NCI-H146 treated with DMSO at 0.1 percent for 48 hours (cell line): ENCODE measurements at regions not wholly inside any gene's neighbourhood (a gene's known extent, or its start where the extent isn't known, plus 50 kb on each side); places are given as distances from the start of the nearest gene placed in this dataset.

Experiments
- DNase-seq: peaks from one replicate; lab custom pipeline; 2025; ENCODE audit not compliant: unreplicated experiment; lab: John Stamatoyannopoulos, UW

DNA sequence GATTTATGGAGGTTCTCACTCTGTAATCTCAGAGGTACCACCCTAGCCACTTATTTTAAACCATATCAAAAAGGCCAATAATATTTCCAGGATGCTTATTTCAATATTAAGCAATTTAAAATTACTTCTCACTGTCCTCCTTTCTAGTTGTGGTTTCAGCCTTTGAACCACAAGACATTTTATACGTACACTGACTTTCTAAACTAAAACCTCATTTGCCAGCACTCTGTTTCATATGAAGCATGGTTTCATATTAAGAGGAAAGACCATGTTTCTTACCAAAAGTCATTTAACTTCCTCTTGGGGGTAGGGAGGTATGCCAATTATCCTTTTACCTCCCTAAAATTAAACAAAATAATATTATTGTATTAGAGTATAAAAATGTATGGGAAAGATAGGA, 399.8 kb downstream of the CDH7 start:
- no peak for DNase-seq

DNA sequence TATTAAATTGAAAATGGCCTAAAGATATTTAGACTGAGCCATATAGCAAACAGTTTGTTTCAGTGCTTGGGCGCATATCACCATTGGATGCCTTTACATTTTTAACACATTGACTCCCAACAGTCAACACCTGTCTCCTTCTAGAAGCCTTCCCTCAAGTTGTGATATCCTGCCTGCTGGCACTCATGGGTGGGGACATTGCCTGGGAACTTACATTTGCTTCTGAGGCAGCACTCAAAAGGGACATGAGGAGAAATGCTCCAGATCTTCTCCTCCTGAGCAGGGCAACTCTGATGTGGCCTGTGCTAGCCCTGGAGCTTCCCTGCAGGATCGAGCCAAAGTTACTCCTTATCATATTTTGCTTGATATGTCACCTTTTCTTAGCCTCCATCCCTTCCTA, 392.2 kb downstream of the CDH7 start:
- no peak for DNase-seq

DNA sequence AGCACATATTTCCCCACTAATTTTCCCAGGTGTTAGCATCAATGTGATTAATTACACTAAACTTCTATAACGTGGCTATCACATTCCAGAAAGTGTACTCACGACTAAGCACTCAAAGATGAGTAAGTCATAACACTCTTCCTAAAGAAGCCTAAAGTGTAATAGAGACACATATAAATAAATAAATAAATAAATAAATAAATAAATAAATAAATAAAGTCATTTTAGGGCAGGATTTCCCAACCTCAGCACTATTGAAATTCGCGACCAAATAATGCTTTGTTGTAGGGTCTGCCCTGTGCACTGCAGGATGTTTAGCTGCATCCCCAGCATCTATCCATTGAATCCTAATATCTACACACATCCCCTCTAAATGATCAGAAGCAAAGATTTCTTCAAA, 390.9 kb downstream of the CDH7 start:
- no peak for DNase-seq

DNA sequence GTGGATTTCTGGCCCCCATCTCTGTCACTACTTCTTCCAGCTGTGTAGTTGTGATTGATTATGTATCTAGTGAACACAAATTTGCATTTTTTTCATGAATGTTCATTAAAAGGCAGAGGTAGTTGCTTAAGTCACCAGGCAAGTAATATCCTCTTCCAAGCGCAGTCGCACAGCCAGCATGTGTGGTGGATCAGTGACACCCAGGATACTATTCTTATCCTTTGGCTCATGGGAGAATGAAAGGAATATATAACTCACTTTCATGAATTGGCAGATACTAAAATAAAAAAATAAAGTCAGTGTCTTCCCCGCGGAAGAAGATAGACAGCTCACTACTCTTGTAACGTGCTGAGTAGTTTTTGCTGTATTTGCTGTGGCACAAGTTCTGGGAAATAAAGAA, 387.8 kb downstream of the CDH7 start:
- no peak for DNase-seq

DNA sequence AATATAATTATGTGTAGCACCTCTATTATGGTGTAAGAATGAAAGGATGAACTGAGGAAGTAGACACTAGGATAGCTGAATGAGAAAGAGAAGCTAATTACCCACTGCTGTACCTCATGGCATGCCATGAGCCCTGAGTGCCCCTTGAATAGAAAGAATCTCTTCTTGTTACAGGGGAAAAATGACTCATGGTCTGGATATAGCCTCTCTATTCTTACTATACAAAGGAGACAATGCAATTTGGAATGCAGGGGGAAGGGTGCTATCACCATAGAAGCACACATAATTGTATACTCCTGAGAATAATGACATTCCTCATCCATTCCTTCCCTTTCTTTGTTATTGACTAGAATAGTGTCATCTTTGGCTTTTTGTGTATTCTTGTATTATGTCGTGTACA, 385.2 kb downstream of the CDH7 start:
- peak; percentile 67 for DNase-seq

DNA sequence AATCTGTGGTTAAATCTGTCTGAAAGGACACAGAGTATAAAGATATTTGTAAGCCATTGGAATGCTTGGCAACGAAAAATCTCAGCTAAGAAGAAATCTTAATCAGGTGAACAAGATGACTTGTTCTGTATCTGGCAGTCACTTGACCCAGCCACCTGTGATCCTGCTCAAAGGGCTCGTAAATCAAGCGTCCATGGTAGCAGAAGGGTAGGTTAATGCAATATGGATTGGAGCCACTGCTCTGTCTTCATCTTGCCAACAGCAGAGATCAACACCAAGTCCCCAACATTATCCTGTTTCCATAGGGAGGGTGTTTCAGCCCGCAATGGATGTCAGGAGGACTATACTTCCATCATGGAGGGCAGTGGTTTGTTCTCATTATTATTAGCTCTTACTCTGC, 378.4 kb downstream of the CDH7 start:
- DNase-seq = no peak

DNA sequence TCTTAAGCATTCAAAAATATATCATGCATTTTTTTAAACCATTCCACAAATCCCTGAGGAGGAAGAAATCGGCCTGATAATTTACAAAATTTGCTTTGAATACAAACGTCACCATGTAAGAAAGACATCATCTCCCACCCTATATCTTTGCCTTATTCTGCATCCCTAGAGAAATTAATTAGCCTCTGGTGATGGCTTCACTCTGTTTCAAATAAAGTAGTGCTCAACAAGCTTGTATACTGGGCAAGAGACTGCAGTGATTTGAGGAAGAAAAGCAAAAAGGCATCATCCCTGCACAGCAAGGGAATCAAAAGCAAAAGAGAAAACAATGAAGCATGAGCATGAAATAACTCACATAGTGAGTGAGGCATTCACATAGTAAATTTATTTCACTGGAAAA, 375.5 kb downstream of the CDH7 start:
- no peak for DNase-seq

DNA sequence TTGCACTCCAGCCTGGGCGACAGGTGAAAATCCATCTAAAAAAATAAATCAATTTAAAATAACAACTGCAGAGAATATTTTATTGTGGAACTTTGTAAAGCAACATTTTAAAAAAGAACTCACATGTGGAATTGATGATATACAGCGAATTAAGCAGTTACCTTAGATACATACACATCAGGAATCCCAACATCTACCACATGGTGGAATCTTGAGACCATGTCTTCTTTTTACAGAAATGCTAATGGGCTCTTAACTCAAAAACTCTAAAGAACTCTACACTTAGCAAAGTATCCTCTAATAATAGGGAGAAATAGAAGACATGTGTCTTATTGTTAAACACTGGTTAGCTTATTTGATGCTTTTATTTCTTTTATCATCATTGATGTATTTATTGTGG, 373.6 kb downstream of the CDH7 start:
- no peak for DNase-seq

DNA sequence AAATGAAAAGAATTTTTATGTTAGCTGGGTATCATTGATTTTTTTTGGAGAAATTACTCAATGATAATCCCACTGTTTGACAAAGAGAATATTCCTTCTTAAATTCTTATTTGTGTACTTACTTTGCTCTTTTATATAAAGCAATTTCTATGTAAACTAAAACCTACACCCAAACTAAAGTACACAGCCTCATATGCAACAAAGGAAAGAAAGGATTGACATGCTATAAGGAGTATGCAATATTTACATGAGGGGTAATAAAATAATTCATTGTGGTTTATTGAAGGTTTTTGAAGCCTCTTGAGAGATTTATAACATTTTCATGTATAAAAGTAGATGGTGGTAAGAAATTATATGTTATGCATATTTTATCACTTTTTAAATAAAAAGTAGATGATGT, 368.5 kb downstream of the CDH7 start:
- DNase-seq = no peak

DNA sequence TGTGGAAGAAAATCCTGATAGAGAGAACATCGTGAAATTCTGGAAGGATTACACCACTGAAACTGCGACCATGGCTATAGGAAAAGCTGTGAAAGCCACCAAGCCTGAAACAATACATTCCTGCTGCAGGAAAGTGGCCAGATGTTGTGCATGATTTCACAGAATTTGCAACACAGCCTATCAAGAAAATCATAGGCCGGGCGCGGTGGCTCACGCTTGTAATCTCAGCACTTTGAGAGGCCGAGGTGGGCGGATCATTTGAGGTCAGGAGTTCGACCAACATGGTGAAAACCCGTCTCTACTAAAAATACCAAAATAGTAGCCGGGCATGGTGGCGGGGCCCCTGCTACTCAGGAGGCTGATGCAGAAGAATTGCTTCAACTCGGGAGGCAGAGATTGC, 360.2 kb downstream of the CDH7 start:
- DNase-seq = no peak

DNA sequence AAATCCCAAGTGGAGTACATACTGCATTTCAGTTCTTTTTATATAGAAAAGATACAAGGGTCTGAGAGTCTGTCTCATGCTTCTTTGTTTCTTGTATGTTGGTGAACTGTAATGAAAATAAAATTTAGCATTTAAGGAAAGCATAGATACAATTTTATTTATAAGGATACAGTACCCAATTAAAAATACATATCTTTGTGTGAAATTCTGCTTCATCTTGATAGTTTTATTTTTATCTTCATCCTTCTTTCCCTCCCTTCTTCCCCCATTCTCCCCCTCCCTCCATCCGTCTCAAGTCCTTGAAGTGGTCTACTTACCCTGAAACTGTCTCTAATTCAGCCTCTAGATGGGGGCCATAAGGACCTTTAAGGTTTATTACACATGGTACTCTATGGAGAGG, 359.8 kb downstream of the CDH7 start:
- DNase-seq = no peak

DNA sequence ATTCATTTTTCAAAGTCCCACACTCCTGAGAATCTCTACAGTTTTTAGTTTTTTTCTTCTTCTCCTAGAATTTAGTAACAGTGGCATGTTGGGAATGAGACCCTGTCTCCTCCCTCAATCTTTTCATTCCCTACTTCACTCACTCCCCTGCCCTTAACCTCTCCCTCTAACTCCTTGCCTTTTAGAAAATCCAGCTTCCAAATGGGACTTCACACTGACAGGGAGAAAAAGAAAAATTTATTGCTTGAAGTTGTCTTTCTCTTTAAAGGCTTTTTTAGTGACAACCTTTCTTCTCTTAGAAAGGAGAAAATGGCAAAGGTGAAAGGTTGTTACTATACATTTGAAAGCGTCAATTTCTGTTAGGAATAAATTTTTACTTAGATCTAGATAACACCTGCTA, 359.2 kb downstream of the CDH7 start:
- no peak for DNase-seq

DNA sequence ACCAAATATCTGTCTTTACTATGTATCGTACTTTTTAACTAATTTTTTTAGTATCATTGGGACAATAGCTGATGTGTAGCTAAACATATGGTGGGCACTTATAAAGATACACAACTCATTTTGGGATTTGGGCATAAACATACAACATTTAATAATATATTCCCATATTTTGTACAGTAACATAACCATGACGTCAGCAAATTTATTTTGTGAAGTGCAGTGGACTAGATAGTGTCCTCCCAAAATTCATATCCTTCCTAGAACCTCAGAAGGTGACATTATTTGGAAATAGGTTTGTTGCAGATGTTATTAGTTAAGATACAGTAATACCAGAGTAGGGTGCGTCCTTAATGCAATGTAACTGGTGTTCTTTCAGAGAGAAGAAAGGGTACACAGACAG, 356.7 kb downstream of the CDH7 start:
- no peak for DNase-seq

DNA sequence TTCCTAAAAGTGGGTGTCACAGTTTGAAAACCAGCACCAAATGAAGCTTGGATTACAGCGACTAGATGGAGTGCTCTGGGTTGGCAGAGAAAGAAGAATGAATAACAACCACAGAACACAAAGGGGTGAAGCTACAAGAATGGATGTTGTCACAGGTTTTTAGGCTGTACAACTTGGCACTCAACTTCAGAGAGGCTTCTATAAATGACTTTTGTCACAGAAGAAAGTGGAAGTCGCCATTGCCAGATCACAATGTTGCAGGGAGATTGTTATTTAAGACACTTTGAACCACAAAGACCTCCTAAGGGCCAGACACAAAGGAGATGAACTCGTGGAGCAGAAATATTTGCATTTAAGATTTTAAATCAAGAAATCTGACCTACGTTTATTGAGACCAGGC, 354.2 kb downstream of the CDH7 start:
- DNase-seq = no peak

DNA sequence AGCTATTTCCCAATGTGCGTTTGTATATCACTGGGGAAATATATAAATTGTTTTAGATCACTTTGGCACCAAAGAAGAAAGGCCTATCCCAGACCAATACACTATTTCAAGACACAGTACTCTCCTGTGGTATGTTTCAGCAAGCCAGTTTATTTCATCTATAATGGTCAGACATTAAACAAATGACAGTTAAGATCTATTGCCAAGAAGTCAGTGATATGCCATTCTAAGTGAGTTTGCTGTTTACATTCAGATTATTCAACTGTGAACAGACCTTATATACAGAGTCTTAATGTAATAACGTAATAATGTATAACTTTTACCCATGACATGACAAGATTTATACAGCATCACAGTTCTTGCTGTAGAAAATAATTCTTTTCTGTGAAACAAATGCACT, 352.7 kb downstream of the CDH7 start:
- DNase-seq = no peak

DNA sequence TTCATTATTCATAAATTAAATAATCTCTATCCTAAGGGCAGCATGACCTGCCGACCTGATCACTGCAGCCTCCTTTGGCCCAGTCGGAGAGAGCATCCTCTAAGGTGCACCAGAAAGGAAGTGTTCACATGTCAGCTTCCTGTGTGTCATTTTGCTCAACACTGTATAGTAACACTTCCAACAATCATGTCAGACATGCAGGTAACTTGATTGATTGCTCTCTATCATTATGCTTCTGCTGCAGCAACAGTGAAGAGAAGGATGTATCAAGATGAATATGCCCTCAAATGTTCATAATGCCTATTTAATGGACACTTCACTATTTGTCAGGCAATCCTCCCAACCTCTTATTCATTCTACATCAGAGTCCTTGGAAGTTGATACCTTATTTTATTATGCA, 332.3 kb downstream of the CDH7 start:
- no peak for DNase-seq

DNA sequence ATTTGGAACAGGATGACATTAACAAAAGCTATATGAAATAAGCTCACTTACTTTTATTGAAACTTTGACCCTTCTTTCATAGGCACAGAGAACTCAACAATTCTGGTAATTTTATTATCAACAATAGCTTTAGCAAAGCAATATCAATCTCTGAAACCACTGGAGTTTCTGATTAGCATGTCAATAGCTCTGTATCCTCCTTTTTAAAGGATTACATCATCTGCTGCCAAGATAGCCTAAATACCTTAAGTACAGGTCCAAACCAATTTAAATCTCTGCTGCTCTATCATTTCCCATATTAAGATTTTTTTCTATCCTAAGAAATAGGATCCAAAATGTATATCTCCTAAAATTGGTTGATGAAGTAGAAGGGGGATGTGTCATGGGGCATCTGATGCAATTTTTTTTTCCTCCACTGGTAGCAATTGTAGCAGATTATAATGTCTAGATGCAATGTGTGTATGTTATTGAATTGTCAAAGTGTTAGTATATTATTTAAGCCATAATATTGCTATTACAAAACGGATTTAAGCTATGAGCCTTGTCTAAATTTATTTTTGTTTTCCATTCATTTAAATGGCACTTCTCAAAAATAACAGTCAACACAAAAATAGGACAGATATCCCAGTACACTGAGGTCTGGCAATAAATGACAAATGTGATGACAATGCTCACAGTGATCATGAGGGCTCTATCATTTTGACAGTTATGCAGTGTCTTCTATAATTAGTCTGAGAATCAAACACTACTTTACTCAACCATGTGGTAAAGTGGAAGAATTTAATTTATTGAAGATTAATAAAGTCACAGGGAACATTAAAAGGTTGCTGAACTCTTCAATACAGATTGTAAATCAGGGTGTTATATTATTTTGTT, 328.4 kb downstream of the CDH7 start:
- no peak for DNase-seq

DNA sequence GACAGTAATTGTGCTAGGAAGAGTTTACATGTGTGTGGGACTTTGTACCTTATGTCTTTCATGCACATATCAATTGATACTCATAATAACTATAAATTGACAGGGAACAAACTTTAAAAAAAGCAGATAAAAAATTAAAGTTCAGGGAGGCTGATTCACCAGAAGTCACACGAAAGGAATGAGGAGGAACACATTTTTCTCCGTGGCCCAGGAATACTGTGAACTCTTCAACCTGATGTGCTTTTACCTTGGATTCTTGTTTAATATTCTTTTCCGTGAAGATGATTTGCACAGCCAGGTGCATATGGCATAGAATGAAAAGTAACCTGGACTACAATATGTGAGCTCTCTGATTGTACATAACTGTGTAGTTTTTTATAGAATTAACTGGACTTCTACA, 326.3 kb downstream of the CDH7 start:
- no peak for DNase-seq

DNA sequence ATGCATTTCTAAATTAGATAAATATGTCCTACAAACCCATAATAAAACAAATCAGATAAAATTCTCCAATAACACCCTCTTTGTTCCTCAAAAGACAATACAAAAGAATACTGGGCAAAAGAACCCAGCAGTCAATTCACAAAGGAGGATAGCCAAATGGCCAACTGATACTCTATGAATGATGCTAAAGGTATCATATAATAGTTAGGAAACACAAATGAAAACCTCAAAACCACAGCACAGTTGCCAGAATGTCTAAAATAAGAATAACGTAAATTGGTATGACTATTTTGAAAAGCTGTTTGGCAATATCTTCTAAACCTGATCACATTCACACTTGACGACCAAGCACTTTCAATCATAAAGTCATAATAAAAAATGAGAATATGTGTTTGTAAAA, 315.4 kb downstream of the CDH7 start:
- no peak for DNase-seq

DNA sequence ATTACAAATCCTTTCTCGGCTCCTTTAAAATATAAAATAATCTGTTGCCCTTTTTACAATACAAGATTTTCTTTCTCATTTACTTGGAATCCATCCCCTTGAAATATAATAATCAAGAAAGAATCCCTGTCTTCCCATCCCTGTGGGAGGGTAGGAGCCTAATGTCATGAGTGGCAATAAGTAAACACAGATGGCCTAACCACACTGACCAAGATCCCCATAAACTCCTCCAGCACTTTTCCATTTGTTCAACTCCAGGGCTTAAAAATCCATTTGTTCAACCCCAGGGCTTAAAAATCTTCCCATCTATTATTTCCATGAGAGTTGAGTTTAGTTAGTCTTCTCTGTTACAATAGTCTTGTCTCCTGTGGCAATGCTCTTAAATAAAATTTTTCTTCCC, 297.6 kb downstream of the CDH7 start:
- no peak for DNase-seq

DNA sequence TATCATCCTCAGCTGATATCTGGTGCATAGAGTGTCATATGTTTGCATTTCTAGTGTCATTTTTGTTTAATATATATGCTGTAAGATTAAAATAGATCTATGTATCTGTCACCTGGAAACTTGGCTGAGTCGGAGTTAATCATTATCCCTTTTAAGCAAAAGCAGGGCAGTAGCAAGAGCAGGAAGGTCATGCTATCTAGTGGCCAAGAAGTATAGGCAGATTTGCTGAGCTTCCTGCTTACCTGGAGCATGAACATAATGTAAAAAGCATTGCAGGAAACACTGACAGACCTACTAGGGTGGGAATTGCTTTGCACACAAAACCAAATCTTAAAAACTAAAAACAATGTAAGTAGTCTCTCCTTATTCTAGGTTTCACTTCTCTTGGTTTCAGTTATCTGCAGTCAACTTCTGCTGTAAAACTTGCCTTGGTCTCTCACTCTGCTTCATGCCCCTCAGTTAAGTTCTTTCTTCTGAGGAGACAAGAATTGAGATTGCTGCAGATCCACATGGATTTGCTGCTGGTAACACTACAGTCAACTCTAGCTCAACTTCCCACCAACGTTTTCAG, 295.3 kb downstream of the CDH7 start:
- no peak for DNase-seq

DNA sequence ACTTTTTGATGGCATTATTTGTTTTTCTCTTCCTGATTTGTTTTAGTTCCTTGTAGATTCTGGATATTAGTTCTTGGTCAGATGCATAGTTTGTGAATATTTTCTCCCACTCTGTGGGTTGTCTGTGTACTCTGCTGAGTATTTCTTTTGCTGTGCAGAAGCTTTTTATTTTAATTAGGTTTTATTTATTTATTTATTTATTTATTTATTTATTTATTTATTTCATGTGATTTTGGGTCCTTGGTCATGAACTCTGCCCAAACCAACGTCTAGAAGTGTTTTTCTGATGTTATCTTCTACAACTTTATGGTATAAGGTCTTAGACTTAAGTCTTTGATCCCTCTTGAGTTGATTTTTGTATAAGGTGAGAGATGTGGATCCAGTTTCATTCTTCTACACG, 292.2 kb downstream of the CDH7 start:
- no peak for DNase-seq

DNA sequence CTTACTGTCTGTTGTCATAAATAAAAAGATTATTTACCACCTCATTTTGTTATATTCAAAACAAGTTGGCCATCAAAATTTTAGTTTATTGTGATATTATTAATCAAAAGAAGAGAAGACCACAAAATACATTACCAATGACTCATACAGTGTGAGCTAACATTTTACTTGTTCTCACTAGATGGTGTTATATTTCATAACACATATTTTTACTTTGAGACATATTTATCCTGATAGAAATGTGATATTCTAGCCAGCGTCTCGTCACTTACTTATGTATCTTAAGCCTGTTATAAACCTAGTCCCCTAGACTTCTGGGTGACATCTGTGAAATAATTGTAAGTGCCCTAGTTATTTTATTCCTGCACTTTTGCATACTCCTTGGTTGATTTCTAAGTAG, 263.2 kb downstream of the CDH7 start:
- DNase-seq = no peak
